DND-41 (cell line): ENCODE measurements at regions not wholly inside any gene's neighbourhood (a gene's known extent, or its start where the extent isn't known, plus 50 kb on each side); places are given as distances from the start of the nearest gene placed in this dataset.

Experiments
- EZH2 ChIP-seq: IDR thresholded peaks from 3 replicates; pipeline ENCODE4 v1.6.1; 2012; ENCODE audit warnings: borderline replicate concordance, low read depth, mild to moderate bottlenecking, moderate library complexity, low read length, inconsistent platforms; ENCODE audit not compliant: severe bottlenecking
- TF ChIP-seq, protein P1 (sequence below): IDR thresholded peaks from 2 replicates; pipeline ENCODE4 v1.5.1; 2012; ENCODE audit warnings: borderline replicate concordance, low read length, moderate library complexity, mild to moderate bottlenecking; ENCODE audit not compliant: poor library complexity, severe bottlenecking; ENCODE audit errors: extremely low read depth

GRCh38 chr19:28118235-28118634, 1094.7 kb downstream of the UQCRFS1 start:
- no peak for TF ChIP-seq EZH2
- TF ChIP-seq, protein P1, sequence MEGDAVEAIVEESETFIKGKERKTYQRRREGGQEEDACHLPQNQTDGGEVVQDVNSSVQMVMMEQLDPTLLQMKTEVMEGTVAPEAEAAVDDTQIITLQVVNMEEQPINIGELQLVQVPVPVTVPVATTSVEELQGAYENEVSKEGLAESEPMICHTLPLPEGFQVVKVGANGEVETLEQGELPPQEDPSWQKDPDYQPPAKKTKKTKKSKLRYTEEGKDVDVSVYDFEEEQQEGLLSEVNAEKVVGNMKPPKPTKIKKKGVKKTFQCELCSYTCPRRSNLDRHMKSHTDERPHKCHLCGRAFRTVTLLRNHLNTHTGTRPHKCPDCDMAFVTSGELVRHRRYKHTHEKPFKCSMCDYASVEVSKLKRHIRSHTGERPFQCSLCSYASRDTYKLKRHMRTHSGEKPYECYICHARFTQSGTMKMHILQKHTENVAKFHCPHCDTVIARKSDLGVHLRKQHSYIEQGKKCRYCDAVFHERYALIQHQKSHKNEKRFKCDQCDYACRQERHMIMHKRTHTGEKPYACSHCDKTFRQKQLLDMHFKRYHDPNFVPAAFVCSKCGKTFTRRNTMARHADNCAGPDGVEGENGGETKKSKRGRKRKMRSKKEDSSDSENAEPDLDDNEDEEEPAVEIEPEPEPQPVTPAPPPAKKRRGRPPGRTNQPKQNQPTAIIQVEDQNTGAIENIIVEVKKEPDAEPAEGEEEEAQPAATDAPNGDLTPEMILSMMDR = no peak
